ENCODE measurements at regions not wholly inside any gene's neighbourhood (a gene's known extent, or its start where the extent isn't known, plus 50 kb on each side); places are given as distances from the start of the nearest gene placed in this dataset.
A peak's percentile ranks its signal among the peaks of the same experiment; 100 is the strongest.

DNA sequence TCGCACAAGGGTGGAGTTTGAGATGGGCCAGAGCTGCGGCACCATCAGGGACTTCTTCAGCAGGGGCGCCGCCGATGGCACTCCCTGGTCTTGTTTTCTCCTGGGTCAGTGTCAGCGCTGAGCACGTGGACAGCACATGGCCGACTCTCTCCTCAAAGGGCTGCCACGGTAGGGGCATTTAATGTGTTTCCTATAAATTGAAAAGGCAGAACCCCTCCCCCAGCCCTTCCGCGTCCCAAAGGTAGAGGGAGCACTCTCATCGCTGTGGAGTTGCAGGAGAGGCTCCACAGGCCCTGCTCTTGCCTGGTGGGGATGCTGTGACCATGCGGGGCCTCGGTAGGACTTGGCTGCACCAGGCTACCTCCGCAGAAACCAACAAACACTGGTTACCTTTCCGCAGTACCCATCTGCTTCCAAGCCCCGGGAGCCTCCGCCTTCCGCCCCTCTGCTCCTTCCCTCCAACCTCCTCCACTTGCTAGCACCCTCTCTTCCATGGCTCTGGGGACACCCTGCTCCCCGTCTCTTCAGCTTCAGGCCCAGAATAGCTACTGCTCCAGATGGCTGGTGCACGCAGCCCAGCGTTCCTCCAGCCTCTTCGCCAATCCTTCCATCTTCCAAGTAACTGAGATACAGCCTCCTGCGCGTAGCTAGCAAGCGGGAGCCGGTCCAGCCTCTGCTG, 166.3 kb upstream of the ADCY1 start:
- H3K27me3 Mint-ChIP-seq (ENCODE audit: insufficient read depth, low read depth, poor library complexity): peaks cover 5% of the 10 kb centered on the region
- H3K27ac Mint-ChIP-seq: no peak overlapping the region
- TF ChIP-seq EZH2 (IDR thresholded peaks at IDR 0.05; ENCODE audit: low read depth, unreplicated experiment): no peak
- peak; percentile 57 to 87 for TF ChIP-seq CTCF (conservative IDR thresholded peaks at IDR 0.05; ENCODE audit: low read depth in 2 of 2)
- peak; percentile 63; the same call in 1 of the 2 replicates for TF ChIP-seq ZNF462 (CRISPR knock-in tag; IDR thresholded peaks at IDR 0.05)
- Histone ChIP-seq H3K27ac (ENCODE audit: low read depth) (no peak overlapping the region), H2AFZ (peak overlapping the region; percentile 75), H3K27me3 (ENCODE audit: insufficient read depth) (no peaks in the 10 kb centered on the region), H3K4me1 (ENCODE audit: insufficient read depth) (no peaks in the 10 kb centered on the region), H3F3A (replicated peaks; ENCODE audit: low read depth) (no peaks in the 10 kb centered on the region), H3K79me2 (replicated peaks; ENCODE audit: insufficient read depth) (no peaks in the 10 kb centered on the region), H3K4me3 (no peak overlapping the region), H4K20me1 (replicated peaks; ENCODE audit: insufficient read depth) (no peaks in the 10 kb centered on the region), H3K9me2 (ENCODE audit: insufficient read depth) (peaks cover 6% of the 10 kb centered on the region; the same call in 1 of the 2 replicates), H3K4me2 (no peak overlapping the region), H3K36me3 (ENCODE audit: insufficient read depth) (no peaks in the 10 kb centered on the region)
- H3K9me3 Mint-ChIP-seq: peaks cover 19% of the 10 kb centered on the region
- DNase-seq (ENCODE audit: low spot score) (peak; percentile 85), ATAC-seq (peak; percentile 99)
- peaks cover 4% of the 10 kb centered on the region; the same call in 2 of the 3 replicates for H3K36me3 Mint-ChIP-seq (ENCODE audit: low read depth)
- H3K4me3 Mint-ChIP-seq: no peak overlapping the region
- H3K4me1 Mint-ChIP-seq: peaks cover 8% of the 10 kb centered on the region; the same call in 2 of the 3 replicates

Data from GM23338 (cell line).